ENCODE measurements at regions not wholly inside any gene's neighbourhood (a gene's known extent, or its start where the extent isn't known, plus 50 kb on each side); places are given as distances from the start of the nearest gene placed in this dataset.

GRCh38 chr20:10958279-10958678, 284.5 kb upstream of the JAG1 start:
- Histone ChIP-seq H3K4me2 (ENCODE audit: low read depth, low read length) (no peak overlapping the region), H3K79me2 (ENCODE audit: insufficient read depth, low read length) (no peaks in the 10 kb centered on the region), H3K4me3 (replicated peaks in 1 of 3; ENCODE audit: insufficient read depth in 1 of 3, low read depth in 2 of 3, low read length in 3 of 3) (no peak overlapping the region), H3K9me3 (ENCODE audit: low read length) (no peaks in the 10 kb centered on the region), H3K9ac (ENCODE audit: insufficient read depth, low read depth, low read length) (no peak overlapping the region), H3K4me1 (ENCODE audit: insufficient read depth, low read length) (no peaks in the 10 kb centered on the region), H2AFZ (ENCODE audit: low read length) (no peak overlapping the region), H3K27me3 (ENCODE audit: control insufficient read depth in 1 of 2, insufficient read depth in 2 of 2, low read length in 2 of 2) (no peaks in the 10 kb centered on the region; a peak in 1 of 5 replicates), H3K36me3 (replicated peaks in 1 of 2; ENCODE audit: control insufficient read depth in 1 of 2, insufficient read depth in 2 of 2, low read length in 2 of 2) (no peaks in the 10 kb centered on the region), H3K27ac (ENCODE audit: extremely low read length, insufficient read depth, low read length) (no peak overlapping the region), H4K20me1 (ENCODE audit: insufficient read depth, low read length) (no peaks in the 10 kb centered on the region)
- FAIRE-seq (no peak), ATAC-seq (no peak), DNase-seq (ENCODE audit: low spot score) (no peak)
- ChIA-PET POLR2A (no interaction called here), CTCF (ENCODE audit: low intra/inter-chr PET ratio, low total read pairs) (no interaction called here)
- intact Hi-C loops (cut with micrococcal nuclease; ENCODE audit: unreplicated experiment), result no loop called here
- TF ChIP-seq ZZZ3 (CRISPR knock-in tag; IDR thresholded peaks at IDR 0.05; ENCODE audit: borderline replicate concordance), result no peak
- TF ChIP-seq ZNF562 (CRISPR knock-in tag; IDR thresholded peaks at IDR 0.05; ENCODE audit: borderline replicate concordance), result no peak
- no peak for TF ChIP-seq ZNF138 (CRISPR knock-in tag; IDR thresholded peaks at IDR 0.05; ENCODE audit: low read depth)
- no peak for TF ChIP-seq ZNF44 (CRISPR knock-in tag; IDR thresholded peaks at IDR 0.05)
- TF ChIP-seq ZFP82 (CRISPR knock-in tag; IDR thresholded peaks at IDR 0.05; ENCODE audit: borderline replicate concordance), result no peak
- no peak for TF ChIP-seq SRSF1 (optimal IDR thresholded peaks at IDR 0.05; ENCODE audit: low read depth, low read length)
- peak; percentile 78; the same call in 1 of the 2 replicates for TF ChIP-seq CEBPB (IDR thresholded peaks at IDR 0.05; ENCODE audit: borderline replicate concordance, low read depth, low read length)
- 6% methylated on average over 3 of the region's 3 CpGs for WGBS (ENCODE audit: low lambda C conversion rate)
- in situ Hi-C loops (cut with HindIII; ENCODE audit: extremely low pct_ligation_motif_present, low pct_unique_long_range_greater_than_20kb), result no loop called here
- no TSS peak for BruUV-seq (replicated peaks)

DNA sequence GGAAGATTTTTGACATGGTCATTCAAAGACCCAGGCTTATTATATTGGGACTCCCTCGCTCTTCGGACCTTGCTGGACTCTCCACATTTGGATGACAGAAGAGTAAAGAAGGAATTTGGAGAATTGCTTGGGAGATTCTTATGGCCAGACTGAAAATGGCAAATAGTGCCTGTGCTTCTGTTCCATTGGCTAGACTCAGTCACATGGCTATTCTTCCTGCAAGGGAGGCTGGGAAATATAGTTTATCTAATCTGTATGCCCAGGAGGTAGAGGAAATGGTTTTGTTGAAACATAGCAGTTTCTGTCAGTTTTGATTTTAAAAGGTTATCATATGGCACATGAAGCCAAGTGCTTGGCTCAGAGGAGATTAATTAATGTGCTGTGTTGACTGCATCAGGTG, 286.6 kb upstream of the JAG1 start:
- Histone ChIP-seq H3K27me3 (ENCODE audit: control insufficient read depth in 1 of 2, insufficient read depth in 2 of 2, low read length in 2 of 2) (no peaks in the 10 kb centered on the region; a peak in 1 of 5 replicates), H3K4me1 (ENCODE audit: insufficient read depth, low read length) (no peaks in the 10 kb centered on the region), H3K9me3 (ENCODE audit: low read length) (no peaks in the 10 kb centered on the region), H3K79me2 (ENCODE audit: insufficient read depth, low read length) (no peaks in the 10 kb centered on the region), H3K36me3 (replicated peaks in 1 of 2; ENCODE audit: control insufficient read depth in 1 of 2, insufficient read depth in 2 of 2, low read length in 2 of 2) (no peaks in the 10 kb centered on the region), H3K4me3 (replicated peaks in 1 of 3; ENCODE audit: insufficient read depth in 1 of 3, low read depth in 2 of 3, low read length in 3 of 3) (no peak overlapping the region), H4K20me1 (ENCODE audit: insufficient read depth, low read length) (no peaks in the 10 kb centered on the region), H2AFZ (ENCODE audit: low read length) (no peak overlapping the region), H3K27ac (ENCODE audit: extremely low read length, insufficient read depth, low read length) (no peak overlapping the region), H3K9ac (ENCODE audit: insufficient read depth, low read depth, low read length) (no peak overlapping the region), H3K4me2 (ENCODE audit: low read depth, low read length) (no peak overlapping the region)
- intact Hi-C loops (cut with micrococcal nuclease; ENCODE audit: unreplicated experiment), result no loop called here
- POLR2A ChIA-PET, result no interaction called here
- DNase-seq (ENCODE audit: low spot score) (no peak), FAIRE-seq (no peak), ATAC-seq (no peak)
- BruUV-seq (replicated peaks), result no TSS peak
- in situ Hi-C loops (cut with HindIII; ENCODE audit: extremely low pct_ligation_motif_present, low pct_unique_long_range_greater_than_20kb), result no loop called here
- CTCF ChIA-PET (ENCODE audit: low intra/inter-chr PET ratio, low total read pairs), result no interaction called here
- WGBS (ENCODE audit: low lambda C conversion rate), result 0% methylated on average over 2 of the region's 2 CpGs
- TF ChIP-seq TBX2 (CRISPR knock-in tag; IDR thresholded peaks at IDR 0.05; ENCODE audit: borderline replicate concordance) (no peak), REXO4 (CRISPR knock-in tag; IDR thresholded peaks at IDR 0.05; ENCODE audit: borderline replicate concordance) (no peak), TOPORS (CRISPR knock-in tag; IDR thresholded peaks at IDR 0.05) (no peak), SMC3 (IDR thresholded peaks at IDR 0.05; ENCODE audit: low read length) (no peak), RBM22 (optimal IDR thresholded peaks at IDR 0.05; ENCODE audit: low read length) (no peak)
